ENCODE measurements at regions not wholly inside any gene's neighbourhood (a gene's known extent, or its start where the extent isn't known, plus 50 kb on each side); places are given as distances from the start of the nearest gene placed in this dataset.

- no peak for TF ChIP-seq REST (IDR thresholded peaks at IDR 0.05; ENCODE audit: borderline replicate concordance in 1 of 2, low read depth in 1 of 2, low read length in 2 of 2)
- no peak for TF ChIP-seq ZNF275 (CRISPR knock-in tag; IDR thresholded peaks at IDR 0.05; ENCODE audit: borderline replicate concordance)
- TF ChIP-seq SCMH1 (CRISPR knock-in tag; IDR thresholded peaks at IDR 0.05; ENCODE audit: borderline replicate concordance) = no peak
Measured at GRCh38 chr2:67510745-67511144, 113.6 kb downstream of the ETAA1 start (continued).

- Histone ChIP-seq H3K4me2 (ENCODE audit: low read depth, low read length) (no peak overlapping the region), H3K9ac (ENCODE audit: insufficient read depth, low read depth, low read length) (no peak overlapping the region), H3K79me2 (ENCODE audit: insufficient read depth, low read length) (no peaks in the 10 kb centered on the region), H2AFZ (ENCODE audit: low read length) (no peak overlapping the region), H3K27ac (ENCODE audit: extremely low read length, insufficient read depth, low read length) (no peak overlapping the region), H3K4me3 (replicated peaks in 1 of 3; ENCODE audit: insufficient read depth in 1 of 3, low read depth in 2 of 3, low read length in 3 of 3) (no peak overlapping the region), H3K27me3 (ENCODE audit: control insufficient read depth in 1 of 2, insufficient read depth in 2 of 2, low read length in 2 of 2) (no peaks in the 10 kb centered on the region), H3K36me3 (replicated peaks in 1 of 2; ENCODE audit: control insufficient read depth in 1 of 2, insufficient read depth in 2 of 2, low read length in 2 of 2) (no peaks in the 10 kb centered on the region), H3K4me1 (ENCODE audit: insufficient read depth, low read length) (no peaks in the 10 kb centered on the region), H3K9me3 (ENCODE audit: low read length) (no peaks in the 10 kb centered on the region), H4K20me1 (ENCODE audit: insufficient read depth, low read length) (no peaks in the 10 kb centered on the region)
- in situ Hi-C loops (cut with HindIII; ENCODE audit: extremely low pct_ligation_motif_present, low pct_unique_long_range_greater_than_20kb) (no loop called here), intact Hi-C loops (cut with micrococcal nuclease; ENCODE audit: unreplicated experiment) (no loop called here)
- no TSS peak for BruUV-seq (replicated peaks)
- FAIRE-seq (no peak), ATAC-seq (no peak), DNase-seq (ENCODE audit: low spot score) (no peak)
- no peak for TF ChIP-seq ZNF567 (CRISPR knock-in tag; IDR thresholded peaks at IDR 0.05; ENCODE audit: borderline replicate concordance)
- no peak for TF ChIP-seq ZNF383 (CRISPR knock-in tag; IDR thresholded peaks at IDR 0.05; ENCODE audit: borderline replicate concordance)
- no peak for TF ChIP-seq ZNF629 (CRISPR knock-in tag; conservative IDR thresholded peaks at IDR 0.05)
- TF ChIP-seq TOPORS (CRISPR knock-in tag; IDR thresholded peaks at IDR 0.05) = no peak
- no peak for TF ChIP-seq BORCS8-MEF2B (CRISPR knock-in tag; IDR thresholded peaks at IDR 0.05)
- TF ChIP-seq ZNF329 (CRISPR knock-in tag; IDR thresholded peaks at IDR 0.05; ENCODE audit: low read depth) = no peak
- TF ChIP-seq PLSCR1 (CRISPR knock-in tag; IDR thresholded peaks at IDR 0.05; ENCODE audit: borderline replicate concordance) = no peak
- no peak for TF ChIP-seq RARA (CRISPR knock-in tag; IDR thresholded peaks at IDR 0.05)
- no peak for TF ChIP-seq MAFG (CRISPR knock-in tag; IDR thresholded peaks at IDR 0.05)
- CTCF ChIA-PET (ENCODE audit: low intra/inter-chr PET ratio, low total read pairs) = no interaction called here
- POLR2A ChIA-PET = no interaction called here
Measured at GRCh38 chr2:67514515-67514914, 117.4 kb downstream of the ETAA1 start.
